GM23248 (cell line): ENCODE measurements at regions not wholly inside any gene's neighbourhood (a gene's known extent, or its start where the extent isn't known, plus 50 kb on each side); places are given as distances from the start of the nearest gene placed in this dataset.

Experiments
- DNase-seq: peaks from one replicate; pipeline ENCODE4 v3.0.0-alpha.2; 2015
- H2AFZ ChIP-seq: fragments of 200-600 bp; sonication (generic); 2 replicates; pipeline ENCODE4 v1.6.1; 2016; ENCODE audit warnings: antibody characterized with exemption
- H3F3A ChIP-seq: fragments of 200-600 bp; sonication (generic); 2 replicates; pipeline ENCODE4 v1.6.1; 2016; ENCODE audit warnings: mild to moderate bottlenecking, antibody characterized with exemption, mixed run types; ENCODE audit not compliant: insufficient read depth
- H3K27ac ChIP-seq: fragments of 200-600 bp; sonication (generic); 2 replicates; pipeline ENCODE4 v1.5.1; 2016; ENCODE audit warnings: mild to moderate bottlenecking
- H3K27me3 ChIP-seq: fragments of 200-600 bp; sonication (generic); replicated peaks from 2 replicates; pipeline ENCODE4 v1.6.1; 2016; ENCODE audit warnings: mild to moderate bottlenecking; ENCODE audit not compliant: insufficient read depth
- H3K36me3 ChIP-seq: fragments of 200-600 bp; sonication (generic); 2 replicates; pipeline ENCODE4 v1.6.1; 2016; ENCODE audit warnings: low read depth, mild to moderate bottlenecking
- H3K4me1 ChIP-seq: fragments of 200-600 bp; sonication (generic); 2 replicates; pipeline ENCODE4 v1.6.1; 2016; ENCODE audit warnings: mild to moderate bottlenecking; ENCODE audit not compliant: insufficient read depth
- H3K4me2 ChIP-seq: fragments of 200-600 bp; sonication (generic); one replicate; pipeline ENCODE4 v1.6.1; 2016; ENCODE audit warnings: mild to moderate bottlenecking; ENCODE audit not compliant: unreplicated experiment
- H3K4me3 ChIP-seq: fragments of 200-600 bp; sonication (generic); 2 replicates; pipeline ENCODE4 v1.5.1; 2016; ENCODE audit warnings: mild to moderate bottlenecking
- H3K79me2 ChIP-seq: fragments of 200-600 bp; sonication (generic); 2 replicates; pipeline ENCODE4 v1.6.1; 2016; ENCODE audit warnings: mild to moderate bottlenecking; ENCODE audit not compliant: insufficient read depth
- H3K9ac ChIP-seq: fragments of 200-600 bp; sonication (generic); 2 replicates; pipeline ENCODE4 v1.6.1; 2016; ENCODE audit warnings: mild to moderate bottlenecking
- H3K9me2 ChIP-seq: fragments of 200-600 bp; sonication (generic); 2 replicates; pipeline ENCODE4 v1.6.1; 2016; ENCODE audit warnings: mixed run types, mild to moderate bottlenecking, moderate library complexity; ENCODE audit not compliant: insufficient read depth
- H3K9me3 ChIP-seq: fragments of 200-600 bp; sonication (generic); one replicate; pipeline ENCODE4 v1.6.1; 2017; ENCODE audit warnings: low read depth
- H4K20me1 ChIP-seq: fragments of 200-600 bp; sonication (generic); 2 replicates; pipeline ENCODE4 v1.6.0; 2016; ENCODE audit not compliant: insufficient read depth
- EZH2 ChIP-seq: fragments of 200-600 bp; sonication (generic); IDR thresholded peaks from 2 replicates; pipeline ENCODE4 v1.6.1; 2018; ENCODE audit warnings: antibody characterized with exemption, mild to moderate bottlenecking; ENCODE audit not compliant: insufficient read depth, poor library complexity, severe bottlenecking
- EZH2phosphoT487 ChIP-seq: fragments of 200-600 bp; sonication (generic); IDR thresholded peaks from 2 replicates; pipeline ENCODE4 v1.6.1; 2018; ENCODE audit warnings: antibody characterized with exemption, moderate library complexity, mild to moderate bottlenecking, low read depth; ENCODE audit not compliant: insufficient read depth
- WGBS, 2 experiments: methylation state at CpG; one replicate each; pipeline ENCODE4 v1.1.6; 2015 to 2017; ENCODE audit warnings: low lambda C conversion rate in 2 of 2, low coverage in 1 of 2; ENCODE audit errors: missing lambda C conversion rate in 2 of 2; 5-methylcytosine and 5-hydroxymethylcytosine counted together
- in situ Hi-C: fragments of 300-500 bp; cut with MboI; formaldehyde crosslinking; loops from 2 replicates; pipeline ENCODE4 v1.15.0; 2020

DNA sequence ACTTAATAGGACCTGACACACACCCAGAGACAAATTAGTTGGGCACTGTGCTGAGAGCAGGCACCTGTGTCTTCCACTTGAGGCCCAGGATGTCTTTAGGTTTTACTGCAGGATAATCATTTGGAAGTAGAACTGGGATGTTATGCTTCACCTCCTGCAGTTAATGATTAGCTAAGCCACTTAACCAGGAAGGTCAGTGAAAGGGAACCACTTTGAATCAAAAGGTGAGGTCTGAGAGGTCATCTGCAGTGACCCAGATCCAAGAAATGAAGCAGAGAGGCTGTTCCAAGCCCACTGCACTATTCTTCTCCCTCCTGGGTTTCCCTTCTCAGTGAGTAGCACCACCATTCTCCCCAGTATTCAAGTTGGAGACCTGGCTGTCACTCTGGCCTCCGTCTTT is 110.5 kb downstream of the SNX18 start:
- Histone ChIP-seq H3F3A (peaks cover 30% of the 10 kb centered on the region), H3K27ac (no peak overlapping the region), H3K4me3 (no peak overlapping the region), H4K20me1 (no peaks in the 10 kb centered on the region), H3K79me2 (no peaks in the 10 kb centered on the region), H3K4me2 (no peak overlapping the region), H3K9me2 (no peaks in the 10 kb centered on the region), H3K27me3 (no peaks in the 10 kb centered on the region), H3K36me3 (no peaks in the 10 kb centered on the region), H3K4me1 (peaks cover 26% of the 10 kb centered on the region), H3K9me3 (no peaks in the 10 kb centered on the region), H3K9ac (no peak overlapping the region), H2AFZ (no peak overlapping the region)
- in situ Hi-C loops = no loop called here
- DNase-seq = no peak
- WGBS, 2 experiments = 92 to 100% methylated on average over 1 of the region's 1 CpG
- TF ChIP-seq EZH2phosphoT487 = no peak

DNA sequence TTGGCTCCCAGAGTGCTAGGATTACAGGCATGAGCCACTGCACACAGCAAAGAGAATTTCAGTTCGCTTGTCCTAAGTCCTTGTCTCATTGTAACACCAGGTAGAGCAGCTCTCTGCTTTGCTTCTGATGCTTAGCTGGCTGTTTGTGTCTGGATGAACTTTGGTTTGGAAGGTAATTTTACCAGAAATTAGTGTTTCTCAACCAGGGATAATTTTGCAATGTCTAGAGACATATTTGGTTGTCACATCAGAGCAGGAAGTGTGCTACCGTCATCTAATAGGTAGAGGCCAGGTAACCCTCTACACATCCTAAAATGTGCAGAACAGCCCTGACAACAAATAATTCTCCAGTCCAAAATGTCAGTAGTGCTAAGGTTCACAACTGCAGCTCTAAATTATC is 108.8 kb downstream of the SNX18 start:
- in situ Hi-C loops = no loop called here
- Histone ChIP-seq H3K36me3 (no peaks in the 10 kb centered on the region), H3K4me1 (peaks cover 20% of the 10 kb centered on the region), H2AFZ (no peak overlapping the region), H3K79me2 (no peaks in the 10 kb centered on the region), H3K4me3 (no peak overlapping the region), H3K9me3 (no peaks in the 10 kb centered on the region), H3K27me3 (no peaks in the 10 kb centered on the region), H3K27ac (no peak overlapping the region), H3F3A (peaks cover 29% of the 10 kb centered on the region), H4K20me1 (no peaks in the 10 kb centered on the region), H3K9me2 (no peaks in the 10 kb centered on the region), H3K9ac (no peak overlapping the region), H3K4me2 (no peak overlapping the region)
- 87 to 90% methylated on average over 2 of the region's 2 CpGs for WGBS, 2 experiments
- no peak for DNase-seq
- TF ChIP-seq EZH2 (no peak), EZH2phosphoT487 (no peak)

DNA sequence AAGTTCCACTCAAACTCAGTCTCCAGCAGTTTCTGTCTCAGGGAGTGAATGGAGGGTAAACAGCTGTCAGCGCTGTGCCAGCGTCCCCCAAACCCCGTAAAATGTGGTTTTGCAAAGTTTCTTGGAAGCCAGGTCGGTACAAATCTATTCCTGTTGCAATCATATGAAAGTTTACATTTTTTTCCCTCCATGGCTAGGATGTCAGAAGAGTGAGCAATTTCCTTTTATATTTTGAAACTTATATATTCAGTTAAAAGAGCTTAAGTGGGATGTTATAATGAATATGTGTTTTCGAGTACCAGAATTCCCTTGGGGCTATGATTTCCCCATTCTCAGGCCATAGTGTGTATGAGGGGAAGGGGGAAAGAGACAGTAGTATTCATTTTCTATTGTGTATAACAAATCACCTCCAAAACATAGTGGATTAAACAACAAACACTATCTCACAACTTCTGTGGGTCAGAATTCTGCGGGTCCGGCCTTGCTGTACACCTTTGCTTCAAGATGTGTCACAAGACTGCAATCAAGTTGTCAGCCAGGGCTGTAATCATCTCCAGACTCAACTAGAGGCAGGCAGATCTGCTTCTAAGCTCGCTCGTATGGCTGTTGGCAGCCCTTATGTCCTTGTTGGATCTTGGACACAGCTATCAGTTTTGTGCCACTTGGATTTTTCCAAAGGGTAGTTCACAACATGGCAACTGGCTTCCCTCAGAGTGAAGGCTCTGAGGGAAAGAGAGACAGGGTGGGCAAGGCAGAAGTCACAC is 107.4 kb downstream of the SNX18 start:
- peaks cover 24% of the 10 kb centered on the region for H3F3A ChIP-seq
- in situ Hi-C loops = no loop called here
- no peaks in the 10 kb centered on the region for H3K79me2 ChIP-seq
- H4K20me1 ChIP-seq = no peaks in the 10 kb centered on the region
- H3K9me2 ChIP-seq = no peaks in the 10 kb centered on the region
- peak; percentile 70 for DNase-seq
- H3K9ac ChIP-seq = peak overlapping the region; percentile 37
- H3K36me3 ChIP-seq = no peaks in the 10 kb centered on the region
- H2AFZ ChIP-seq = peak overlapping the region; percentile 75
- peak overlapping the region; percentile 82 for H3K4me2 ChIP-seq
- peaks cover 33% of the 10 kb centered on the region for H3K4me1 ChIP-seq
- no peaks in the 10 kb centered on the region for H3K27me3 ChIP-seq
- no peaks in the 10 kb centered on the region for H3K9me3 ChIP-seq
- WGBS, 2 experiments = 7 to 9% methylated on average over 9 of the region's 9 CpGs
- TF ChIP-seq EZH2 (no peak), EZH2phosphoT487 (no peak)
- H3K27ac ChIP-seq = peak overlapping the region; percentile 65
- peak overlapping the region; percentile 45 for H3K4me3 ChIP-seq

DNA sequence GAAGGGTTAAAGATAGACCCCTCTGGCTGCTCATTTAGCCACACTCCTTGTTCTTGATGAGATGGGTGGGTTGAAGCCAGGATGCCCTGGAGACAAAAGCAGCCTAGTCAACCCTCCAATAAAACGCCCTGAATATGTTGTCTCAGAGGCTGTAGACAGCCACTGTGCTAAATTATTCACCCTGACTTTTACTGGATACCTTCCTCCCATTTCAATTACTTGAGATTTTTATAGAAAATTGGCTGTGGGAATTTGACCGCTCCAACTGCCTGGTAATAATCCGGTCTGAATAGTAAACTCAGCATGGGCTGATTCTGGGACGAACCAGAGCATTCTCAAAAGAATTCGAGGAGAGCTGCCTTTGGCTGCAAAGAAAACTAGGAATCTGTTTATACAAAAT is 104.2 kb downstream of the SNX18 start:
- no peaks in the 10 kb centered on the region for H3K36me3 ChIP-seq
- WGBS, 2 experiments = 45 to 54% methylated on average over 5 of the region's 5 CpGs

DNA sequence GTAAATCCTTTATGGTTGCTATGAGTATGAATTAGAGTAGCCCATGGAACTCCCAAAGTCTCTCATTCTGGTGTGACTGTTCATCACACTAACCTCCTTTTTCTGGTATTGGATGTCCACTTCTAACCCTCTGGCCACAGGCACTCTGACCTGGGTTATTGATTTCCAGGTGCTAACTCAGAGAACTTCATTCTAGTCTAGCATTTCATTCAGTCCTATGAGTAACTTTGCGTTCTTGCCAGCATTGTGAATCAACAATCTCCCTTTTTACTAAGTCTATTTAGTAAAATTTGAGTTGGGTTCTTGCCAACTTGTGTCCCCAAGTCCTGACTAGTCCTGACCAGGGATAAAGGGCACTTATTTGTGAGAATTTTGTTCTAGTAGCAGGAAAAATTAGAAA is 103.5 kb downstream of the SNX18 start:
- Histone ChIP-seq H2AFZ (no peak overlapping the region), H3K9me3 (no peaks in the 10 kb centered on the region), H4K20me1 (no peaks in the 10 kb centered on the region), H3K9me2 (no peaks in the 10 kb centered on the region), H3K27me3 (no peaks in the 10 kb centered on the region), H3K79me2 (no peaks in the 10 kb centered on the region), H3K9ac (no peak overlapping the region), H3K4me3 (no peak overlapping the region), H3K4me1 (peaks cover 46% of the 10 kb centered on the region), H3K36me3 (no peaks in the 10 kb centered on the region), H3K4me2 (no peak overlapping the region), H3K27ac (peak overlapping the region; percentile 14; the same call in 1 of the 2 replicates), H3F3A (peaks cover 31% of the 10 kb centered on the region)
- WGBS, 2 experiments = 79 to 93% methylated on average over 1 of the region's 1 CpG
- in situ Hi-C loops = no loop called here
- TF ChIP-seq EZH2 = no peak
- no peak for TF ChIP-seq EZH2phosphoT487
- no peak for DNase-seq

More for the DNA sequence above, 104.2 kb downstream of the SNX18 start:
- Histone ChIP-seq H3K27ac (no peak overlapping the region), H3K79me2 (no peaks in the 10 kb centered on the region), H3K4me1 (peaks cover 41% of the 10 kb centered on the region), H3K4me2 (no peak overlapping the region), H3K4me3 (no peak overlapping the region), H3K9me3 (no peaks in the 10 kb centered on the region), H3K9me2 (no peaks in the 10 kb centered on the region), H4K20me1 (no peaks in the 10 kb centered on the region), H3K9ac (no peak overlapping the region), H2AFZ (no peak overlapping the region), H3F3A (peaks cover 25% of the 10 kb centered on the region), H3K27me3 (no peaks in the 10 kb centered on the region)
- in situ Hi-C loops = no loop called here
- DNase-seq = no peak
- TF ChIP-seq EZH2phosphoT487 (no peak), EZH2 (no peak)
